ENCODE measurements at regions not wholly inside any gene's neighbourhood (a gene's known extent, or its start where the extent isn't known, plus 50 kb on each side); places are given as distances from the start of the nearest gene placed in this dataset.

DNA sequence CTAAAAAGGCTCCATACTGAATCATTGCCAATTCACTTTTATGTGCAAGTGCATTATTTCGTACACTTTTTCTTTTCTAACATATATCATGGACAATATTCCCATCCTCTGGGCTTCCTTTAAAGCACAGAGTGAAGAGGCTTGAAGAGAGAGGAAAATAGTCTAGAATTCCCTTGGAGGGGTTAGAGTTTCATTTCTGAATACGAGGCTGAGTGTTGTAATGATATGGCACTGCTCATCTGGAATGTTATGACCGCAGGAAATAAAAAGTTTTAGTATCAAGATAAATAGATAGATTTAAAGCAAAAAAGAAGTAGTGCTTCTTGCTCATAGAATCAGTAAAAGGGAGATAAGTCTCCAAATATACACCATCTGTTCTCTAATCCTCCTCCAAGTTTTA lies 412.3 kb upstream of the SLITRK1 start:
- no peaks in the 10 kb centered on the region for H3K27me3 ChIP-seq (ENCODE audit: control insufficient read depth in 3 of 3, insufficient read depth in 3 of 3, low read length in 2 of 3)
- H3K9me3 ChIP-seq (ENCODE audit: control insufficient read depth in 4 of 4, insufficient read depth in 3 of 4, low read length in 3 of 4): peaks cover 0 to 3% (median 0%) of the 10 kb centered on the region in 4 donors
- no peaks in the 10 kb centered on the region for H3K36me3 ChIP-seq (ENCODE audit: control insufficient read depth in 4 of 4, insufficient read depth in 4 of 4, low read length in 4 of 4)
- no peaks in the 10 kb centered on the region for H3K4me1 ChIP-seq (ENCODE audit: control insufficient read depth in 5 of 5, insufficient read depth in 5 of 5, low read length in 5 of 5)
- no peak overlapping the region for H3K27ac ChIP-seq (ENCODE audit: low read depth in 1 of 2, low read length in 1 of 2)
- ATAC-seq (ENCODE audit: insufficient read depth, low FRiP score): no peak
- no peak overlapping the region for H3K4me3 ChIP-seq
- no peak for TF ChIP-seq CTCF (IDR thresholded peaks at IDR 0.05; ENCODE audit: control extremely low read depth, extremely low read depth)
- 77 to 87% methylated on average over 3 of the region's 3 CpGs for WGBS, 2 donors
- no peak for DNase-seq
- no peak overlapping the region for H3K9ac ChIP-seq (ENCODE audit: insufficient read depth in 1 of 2, low read length in 2 of 2)

GRCh38 chr13:84290386-84290785 lies 408.1 kb upstream of the SLITRK1 start:
- H3K27me3 ChIP-seq (ENCODE audit: control insufficient read depth in 3 of 3, insufficient read depth in 3 of 3, low read length in 2 of 3): no peaks in the 10 kb centered on the region
- 71 to 82% methylated on average over 4 of the region's 4 CpGs for WGBS, 2 donors
- no peak for DNase-seq
- no peaks in the 10 kb centered on the region for H3K4me1 ChIP-seq (ENCODE audit: control insufficient read depth in 5 of 5, insufficient read depth in 5 of 5, low read length in 5 of 5)
- no peak overlapping the region for H3K4me3 ChIP-seq
- ATAC-seq (ENCODE audit: insufficient read depth, low FRiP score): no peak
- H3K36me3 ChIP-seq (ENCODE audit: control insufficient read depth in 4 of 4, insufficient read depth in 4 of 4, low read length in 4 of 4): no peaks in the 10 kb centered on the region
- H3K9ac ChIP-seq (ENCODE audit: insufficient read depth in 1 of 2, low read length in 2 of 2): no peak overlapping the region
- H3K27ac ChIP-seq (ENCODE audit: low read depth in 1 of 2, low read length in 1 of 2): no peak overlapping the region
- no peaks in the 10 kb centered on the region for H3K9me3 ChIP-seq (ENCODE audit: control insufficient read depth in 4 of 4, insufficient read depth in 3 of 4, low read length in 3 of 4)
- TF ChIP-seq CTCF (IDR thresholded peaks at IDR 0.05; ENCODE audit: control extremely low read depth, extremely low read depth): no peak

DNA sequence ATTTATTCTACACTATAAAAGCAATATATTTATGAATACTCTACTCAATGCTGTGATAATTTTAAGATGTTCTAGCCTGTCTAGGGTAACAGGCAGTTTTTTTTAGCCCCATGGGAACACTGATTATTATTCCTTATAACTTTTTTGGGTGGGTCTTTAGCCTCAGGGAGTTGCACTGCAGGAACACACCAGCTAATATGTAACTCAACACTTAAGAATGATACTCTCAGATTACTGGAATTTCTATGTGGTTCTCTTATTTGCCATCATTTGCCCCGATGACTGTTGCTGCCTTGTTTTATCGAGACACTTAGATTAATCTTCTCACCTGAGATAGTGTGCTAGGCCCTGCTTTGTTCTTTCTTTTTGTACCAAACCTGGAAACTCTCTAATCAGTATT lies 396.9 kb upstream of the SLITRK1 start:
- Histone ChIP-seq H3K4me3 (no peak overlapping the region), H3K9ac (ENCODE audit: insufficient read depth in 1 of 2, low read length in 2 of 2) (no peak overlapping the region), H3K9me3 (ENCODE audit: control insufficient read depth in 4 of 4, insufficient read depth in 3 of 4, low read length in 3 of 4) (no peaks in the 10 kb centered on the region), H3K27ac (ENCODE audit: low read depth in 1 of 2, low read length in 1 of 2) (no peak overlapping the region), H3K4me1 (ENCODE audit: control insufficient read depth in 5 of 5, insufficient read depth in 5 of 5, low read length in 5 of 5) (no peaks in the 10 kb centered on the region), H3K27me3 (ENCODE audit: control insufficient read depth in 3 of 3, insufficient read depth in 3 of 3, low read length in 2 of 3) (no peaks in the 10 kb centered on the region), H3K36me3 (ENCODE audit: control insufficient read depth in 4 of 4, insufficient read depth in 4 of 4, low read length in 4 of 4) (no peaks in the 10 kb centered on the region)
- DNase-seq (no peak), ATAC-seq (ENCODE audit: insufficient read depth, low FRiP score) (no peak)
- no peak for TF ChIP-seq CTCF (IDR thresholded peaks at IDR 0.05; ENCODE audit: control extremely low read depth, extremely low read depth)
- WGBS, 2 donors: 74 to 85% methylated on average over 2 of the region's 2 CpGs

- Histone ChIP-seq H3K27me3 (ENCODE audit: control insufficient read depth in 3 of 3, insufficient read depth in 3 of 3, low read length in 2 of 3) (no peaks in the 10 kb centered on the region), H3K4me3 (no peak overlapping the region), H3K27ac (ENCODE audit: low read depth in 1 of 2, low read length in 1 of 2) (no peak overlapping the region), H3K9me3 (ENCODE audit: control insufficient read depth in 4 of 4, insufficient read depth in 3 of 4, low read length in 3 of 4) (no peaks in the 10 kb centered on the region), H3K4me1 (ENCODE audit: control insufficient read depth in 5 of 5, insufficient read depth in 5 of 5, low read length in 5 of 5) (no peaks in the 10 kb centered on the region), H3K36me3 (ENCODE audit: control insufficient read depth in 4 of 4, insufficient read depth in 4 of 4, low read length in 4 of 4) (no peaks in the 10 kb centered on the region), H3K9ac (ENCODE audit: insufficient read depth in 1 of 2, low read length in 2 of 2) (no peak overlapping the region)
- no peak for TF ChIP-seq CTCF (IDR thresholded peaks at IDR 0.05; ENCODE audit: control extremely low read depth, extremely low read depth)
- DNase-seq: no peak
- 82 to 90% methylated on average over 6 of the region's 6 CpGs for WGBS, 2 donors
- no peak for ATAC-seq (ENCODE audit: insufficient read depth, low FRiP score)
Measured at GRCh38 chr13:84272877-84273562, 390.7 kb upstream of the SLITRK1 start.

Data from lung (tissue), 11 donors.